Motor neuron (in vitro differentiated cells): ENCODE measurements at regions not wholly inside any gene's neighbourhood (a gene's known extent, or its start where the extent isn't known, plus 50 kb on each side); places are given as distances from the start of the nearest gene placed in this dataset.
A peak's percentile ranks its signal among the peaks of the same experiment; 100 is the strongest.

ENCODE experiments used
- ATAC-seq, 8 experiments: fragments of 200-7000 bp; cut with Tn5 transposase; replicated peaks in 6 of 8; 2 replicates each; pipeline ENCODE4 v1.8.0; 2021; ENCODE audit warnings: mild to moderate bottlenecking in 8 of 8, moderate library complexity in 8 of 8
- H3K27ac ChIP-seq, 2 donors: fragments of 250-450 bp; sonication (Bioruptor Pico); 2 replicates each; pipeline ENCODE4 v1.9.0; 2021; ENCODE audit warnings: antibody characterized with exemption in 2 of 2, mild to moderate bottlenecking in 2 of 2, moderate library complexity in 1 of 2
- H3K4me1 ChIP-seq, 2 donors: fragments of 250-450 bp; sonication (Bioruptor Pico); replicated peaks in 1 of 2; 2 replicates each; pipeline ENCODE4 v1.6.1; 2021; ENCODE audit warnings: antibody characterized with exemption in 2 of 2, mild to moderate bottlenecking in 2 of 2, moderate library complexity in 1 of 2
- H3K4me3 ChIP-seq, 5 donors: fragments of 250-450 bp; sonication (Bioruptor Pico); 2 replicates each; pipeline ENCODE4 v1.9.0; 2021; ENCODE audit warnings: antibody characterized with exemption in 5 of 5, mild to moderate bottlenecking in 5 of 5, moderate library complexity in 4 of 5
- WGBS, 10 experiments: fragments of 450-650 bp; shearing (Covaris generic); methylation state at CpG; one replicate each; pipeline ENCODE4 v1.0.0; 2022; 5-methylcytosine and 5-hydroxymethylcytosine counted together
- in situ Hi-C, 9 experiments: fragments of 400-800 bp; cut with MboI; loops; one replicate each; pipeline ENCODE4 v1.15.0; 2021; ENCODE audit warnings: low sequenced_read_pairs in 9 of 9, low pct_unique_long_range_greater_than_20kb in 2 of 9; ENCODE audit not compliant: unreplicated experiment in 9 of 9

DNA sequence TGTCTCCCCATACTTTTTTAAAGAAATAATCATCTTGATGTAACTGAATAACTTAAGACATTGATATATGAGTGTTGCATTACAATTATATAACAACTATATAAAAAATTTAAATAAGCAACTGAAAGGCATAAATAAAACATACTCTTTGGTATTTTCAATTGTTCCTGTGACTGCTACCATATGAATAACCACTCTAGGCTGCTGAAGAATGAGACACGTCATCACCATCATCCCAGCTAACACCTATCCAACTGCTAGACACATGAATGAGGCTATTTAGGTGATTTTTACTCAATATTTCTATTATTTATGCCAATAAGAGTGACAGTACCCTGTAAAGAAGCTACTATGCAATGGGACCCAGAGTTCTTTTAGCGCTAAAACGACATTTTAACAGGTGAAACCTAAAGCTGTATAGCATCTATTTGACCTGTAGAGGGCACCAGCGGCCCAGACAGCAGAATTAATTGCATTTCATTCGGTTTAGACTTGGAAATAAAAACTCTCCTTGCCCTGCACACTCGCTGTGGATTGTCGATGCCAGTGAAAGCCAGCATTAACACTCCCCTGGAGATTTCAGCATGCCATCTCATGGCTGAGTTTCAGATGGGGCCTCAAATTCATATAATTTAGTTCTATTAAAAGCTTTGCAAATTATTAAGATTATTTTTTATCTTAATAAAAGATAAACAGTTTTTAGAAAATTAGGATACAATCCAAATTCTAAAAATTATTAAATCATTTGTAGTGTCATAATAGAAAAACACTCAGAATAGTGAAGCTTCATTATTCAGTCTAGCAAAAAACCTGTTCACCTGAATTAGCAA is 89.4 kb upstream of the MAP2 start:
- ATAC-seq, result peak; percentile 49 to 80 (median 62)
- no peak overlapping the region for H3K27ac ChIP-seq
- no peak overlapping the region for H3K4me3 ChIP-seq
- WGBS, 10 experiments, result 0 to 83% (median 8%) methylated on average over 1 to 7 of the region's 7 CpGs; no CpG with 5 or more reads in 2 of the 10 experiments
- in situ Hi-C loops, result loop anchor here in 3 of 9 experiments (25.0 kb wide), 4 partner anchors 228 to 922 kb away; partner anchors contain the start of gene PTH2R (in 1 of the 3)
- H3K4me1 ChIP-seq, result peaks cover 0 to 2% of the 10 kb centered on the region in 2 donors

DNA sequence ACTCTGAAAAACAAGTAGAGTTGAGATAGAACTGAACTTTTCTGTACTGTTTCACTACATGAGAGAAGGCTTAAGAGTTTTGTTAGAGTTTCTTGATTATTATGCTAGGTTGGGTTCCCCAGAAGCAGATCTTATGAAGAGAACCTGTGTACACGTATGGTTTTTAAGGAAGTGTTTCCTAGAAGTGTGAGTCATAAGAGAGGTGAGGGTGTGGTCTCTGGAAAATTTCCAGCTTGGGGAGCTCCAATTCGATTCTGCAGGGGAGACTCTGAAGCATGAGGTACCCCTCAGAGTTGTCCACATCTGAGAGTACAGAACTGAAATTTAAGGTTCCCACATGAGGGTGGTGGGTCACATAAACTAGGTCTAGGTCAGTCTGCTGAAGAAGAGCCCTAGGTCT is 83.3 kb upstream of the MAP2 start:
- no peaks in the 10 kb centered on the region for H3K4me1 ChIP-seq
- WGBS, 10 experiments, result 0 to 95% (median 44%) methylated on average over 1 to 2 of the region's 2 CpGs; no CpG with 5 or more reads in 4 of the 10 experiments
- H3K27ac ChIP-seq, result no peak overlapping the region
- H3K4me3 ChIP-seq, result no peak overlapping the region
- ATAC-seq, result no peak
- in situ Hi-C loops, result loop anchor here in 3 of 9 experiments (25.0 kb wide), 4 partner anchors 222 to 928 kb away; partner anchors contain the start of gene PTH2R (in 1 of the 3)

- no peak overlapping the region for H3K4me3 ChIP-seq
- 0 to 100% (median 58%) methylated on average over 1 to 3 of the region's 3 CpGs; no CpG with 5 or more reads in 2 of the 10 experiments for WGBS, 10 experiments
- ATAC-seq, result no peak
- peaks cover 0 to 8% of the 10 kb centered on the region in 2 donors for H3K4me1 ChIP-seq
- no peak overlapping the region for H3K27ac ChIP-seq
- in situ Hi-C loops, result loop anchor here in 3 of 9 experiments (25.0 kb wide), 4 partner anchors 218 to 932 kb away; partner anchors contain the start of gene PTH2R (in 1 of the 3)
Observed at GRCh38 chr2:209344349-209344748, 79.5 kb upstream of the MAP2 start.

DNA sequence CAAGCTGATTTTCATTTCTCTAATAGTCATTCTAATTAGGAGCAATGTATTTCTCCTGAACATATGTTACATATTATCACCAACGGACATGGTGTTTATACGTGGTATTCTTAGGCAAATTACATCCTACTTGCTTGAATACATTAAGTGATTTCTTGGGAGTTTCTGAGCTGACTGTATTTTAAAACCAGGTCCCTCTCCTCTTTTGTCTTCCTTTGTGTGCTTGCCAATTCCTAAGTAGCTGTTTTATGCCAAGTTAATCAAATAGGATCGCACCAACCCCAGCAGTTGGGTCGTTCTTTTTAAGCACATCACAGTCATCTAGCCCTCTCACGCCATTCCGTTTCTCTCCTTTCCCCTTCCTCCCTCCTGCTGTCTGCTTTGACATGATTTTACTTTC is 75.4 kb upstream of the MAP2 start:
- no peak overlapping the region for H3K27ac ChIP-seq
- peaks cover 0 to 19% of the 10 kb centered on the region in 2 donors for H3K4me1 ChIP-seq
- peak in 1 of 8 experiments; percentile 27 for ATAC-seq
- no peak overlapping the region for H3K4me3 ChIP-seq
- in situ Hi-C loops, result loop anchor here in 3 of 9 experiments (25.0 kb wide), 4 partner anchors 214 to 936 kb away; partner anchors contain the start of gene PTH2R (in 1 of the 3)
- 0 to 67% (median 15%) methylated on average over 1 to 6 of the region's 6 CpGs for WGBS, 10 experiments

DNA sequence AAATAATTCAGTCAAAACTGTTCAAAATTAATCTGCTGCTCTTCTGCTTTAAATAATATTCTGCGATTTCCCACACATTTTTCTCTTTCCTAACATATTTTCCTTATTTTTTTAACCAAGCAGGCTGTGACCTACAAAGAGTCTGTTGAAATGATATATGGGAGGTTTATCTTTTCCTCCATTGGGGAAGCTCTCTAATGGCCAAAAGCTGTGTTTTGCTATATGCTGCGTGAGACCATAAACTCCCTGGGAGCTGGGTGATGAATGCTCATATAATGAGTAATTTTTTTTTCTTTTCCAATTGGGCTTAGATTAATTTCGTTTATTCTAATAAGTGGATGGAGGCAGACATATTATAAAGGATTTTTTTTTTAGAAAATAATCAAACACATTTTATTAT is 72.2 kb upstream of the MAP2 start:
- in situ Hi-C loops, result no loop called here
- H3K4me1 ChIP-seq, result peaks cover 0 to 19% of the 10 kb centered on the region in 2 donors
- ATAC-seq, result peak in 5 of 8 experiments; percentile 60 to 90 (median 83)
- WGBS, 10 experiments, result 0 to 70% (median 45%) methylated on average over 2 to 3 of the region's 3 CpGs; no CpG with 5 or more reads in 1 of the 10 experiments
- H3K27ac ChIP-seq, result no peak overlapping the region
- no peak overlapping the region for H3K4me3 ChIP-seq

DNA sequence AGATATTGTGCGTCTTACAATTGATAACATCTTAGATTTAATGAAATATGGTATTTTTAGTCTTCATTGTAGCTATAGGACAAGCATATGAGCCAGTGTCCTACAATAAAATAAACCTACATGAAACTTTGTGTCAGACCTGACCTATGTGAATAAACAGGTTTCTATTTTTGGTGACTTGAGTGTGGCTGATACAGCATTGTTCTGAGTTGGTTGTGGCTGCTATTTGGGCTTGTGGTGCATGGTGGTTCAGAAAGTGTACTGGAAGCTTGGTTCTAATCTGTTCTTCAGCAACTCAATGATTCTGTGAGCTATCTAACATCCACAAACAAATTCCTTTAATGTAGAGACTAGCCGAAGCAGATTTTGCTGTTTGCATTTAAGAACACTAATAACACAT is 64.9 kb upstream of the MAP2 start:
- in situ Hi-C loops, result no loop called here
- ATAC-seq, result no peak
- Histone ChIP-seq H3K27ac (no peak overlapping the region), H3K4me3 (no peak overlapping the region), H3K4me1 (peaks cover 2% of the 10 kb centered on the region in 2 donors)
- 38 to 100% (median 85%) methylated on average over 1 to 2 of the region's 2 CpGs; no CpG with 5 or more reads in 2 of the 10 experiments for WGBS, 10 experiments

GRCh38 chr2:209367075-209367747 is 56.6 kb upstream of the MAP2 start:
- 44 to 100% (median 93%) methylated on average over 1 of the region's 1 CpG; no CpG with 5 or more reads in 4 of the 10 experiments for WGBS, 10 experiments
- Histone ChIP-seq H3K4me3 (no peak overlapping the region), H3K4me1 (peaks cover 0 to 9% of the 10 kb centered on the region in 2 donors), H3K27ac (no peak overlapping the region)
- ATAC-seq, result no peak
- in situ Hi-C loops, result no loop called here

GRCh38 chr2:209368406-209368805 is 55.4 kb upstream of the MAP2 start:
- H3K4me3 ChIP-seq, result no peak overlapping the region
- ATAC-seq, result peak in 2 of 8 experiments; percentile 53 to 58
- H3K4me1 ChIP-seq, result peaks cover 0 to 9% of the 10 kb centered on the region in 2 donors
- in situ Hi-C loops, result no loop called here
- WGBS, 10 experiments, result 0 to 44% (median 32%) methylated on average over 1 to 2 of the region's 2 CpGs; no CpG with 5 or more reads in 2 of the 10 experiments
- no peak overlapping the region for H3K27ac ChIP-seq

GRCh38 chr2:209368914-209369313 is 54.9 kb upstream of the MAP2 start:
- H3K27ac ChIP-seq, result no peak overlapping the region
- H3K4me1 ChIP-seq, result peaks cover 0 to 9% of the 10 kb centered on the region in 2 donors
- in situ Hi-C loops, result no loop called here
- WGBS, 10 experiments, result 0 to 75% (median 48%) methylated on average over 1 to 5 of the region's 5 CpGs
- H3K4me3 ChIP-seq, result no peak overlapping the region
- peak in 7 of 8 experiments; percentile 20 to 98 (median 76) for ATAC-seq

GRCh38 chr2:209369656-209370055 is 54.2 kb upstream of the MAP2 start:
- Histone ChIP-seq H3K4me1 (peaks cover 0 to 9% of the 10 kb centered on the region in 2 donors), H3K4me3 (no peak overlapping the region), H3K27ac (no peak overlapping the region)
- in situ Hi-C loops, result no loop called here
- no peak for ATAC-seq

- Histone ChIP-seq H3K27ac (no peak overlapping the region), H3K4me3 (no peak overlapping the region), H3K4me1 (peaks cover 0 to 9% of the 10 kb centered on the region in 2 donors)
- no peak for ATAC-seq
- in situ Hi-C loops, result no loop called here
- 0 to 100% (median 74%) methylated on average over 1 to 2 of the region's 2 CpGs for WGBS, 10 experiments
Observed at GRCh38 chr2:209371407-209371806, 52.4 kb upstream of the MAP2 start.
